Testis (tissue), 2 donors: ENCODE measurements at regions not wholly inside any gene's neighbourhood (a gene's known extent, or its start where the extent isn't known, plus 50 kb on each side); places are given as distances from the start of the nearest gene placed in this dataset.

ENCODE experiments used
- DNase-seq: peaks from one replicate; pipeline ENCODE4 v3.0.0-alpha.2; 2019
- H3K27ac ChIP-seq, 2 donors: fragments of 200-600 bp; sonication (generic); one replicate each; pipeline ENCODE4 v1.5.1; 2019
- H3K27me3 ChIP-seq: fragments of 200-600 bp; sonication (generic); one replicate; pipeline ENCODE4 v1.5.1; 2019
- H3K36me3 ChIP-seq: fragments of 200-600 bp; sonication (generic); one replicate; pipeline ENCODE4 v1.5.1; 2017; ENCODE audit warnings: low read depth; ENCODE audit errors: missing control alignments
- H3K4me1 ChIP-seq: fragments of 200-600 bp; sonication (generic); one replicate; pipeline ENCODE4 v1.5.1; 2019
- H3K4me3 ChIP-seq, 2 donors: fragments of 200-600 bp; sonication (generic); one replicate each; pipeline ENCODE4 v1.5.1; 2017 to 2019
- H3K9me3 ChIP-seq: fragments of 200-600 bp; sonication (generic); one replicate; pipeline ENCODE4 v1.5.1; 2017
- POLR2A ChIP-seq: fragments of 450-650 bp; IDR thresholded peaks from one replicate; pipeline ENCODE4 v1.6.1; 2017; ENCODE audit warnings: antibody characterized with exemption, mild to moderate bottlenecking, moderate library complexity
- WGBS, 2 donors: methylation state at CpG; one replicate each; pipeline ENCODE4 v1.1.5; 2018; 5-methylcytosine and 5-hydroxymethylcytosine counted together
- intact Hi-C: fragments of 100-400 bp; cut with DNase I; formaldehyde crosslinking; loops from one replicate; pipeline ENCODE4 v1.15.1; 2023; ENCODE audit warnings: low total_unique reads
- TF ChIP-seq, protein P1 (sequence below), 3 experiments: fragments of 450-650 bp in 2 of 3; fragments of 200-600 bp in 1 of 3; sonication (generic) in 1 of 3; IDR thresholded peaks; one replicate each; pipeline ENCODE4 v1.5.1; 2016 to 2019; ENCODE audit warnings: antibody characterized with exemption in 3 of 3, mild to moderate bottlenecking in 2 of 3, moderate library complexity in 1 of 3

DNA sequence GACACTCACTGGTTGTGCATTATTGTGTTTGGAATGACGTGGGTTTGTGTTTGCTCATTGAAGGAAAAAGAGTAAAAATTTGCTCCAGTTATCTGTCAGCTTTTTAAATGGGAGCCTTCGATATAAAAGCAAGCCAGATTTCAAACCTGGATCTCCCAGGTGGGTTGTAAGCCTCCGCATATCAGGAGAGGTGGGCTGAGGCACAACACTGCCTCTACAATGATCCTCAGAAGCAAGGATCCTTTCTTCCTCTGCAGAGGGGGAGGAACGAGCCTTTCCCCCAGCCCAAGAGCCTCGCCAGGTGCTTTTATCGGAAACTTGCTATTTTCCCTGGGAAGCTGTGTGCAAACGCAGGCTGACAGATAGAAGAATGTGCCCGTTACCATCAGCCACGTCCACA, 331.0 kb upstream of the MGMT start:
- 51 to 71% methylated on average over 9 of the region's 9 CpGs for WGBS, 2 donors
- intact Hi-C loops = no loop called here
- no peaks in the 10 kb centered on the region for H3K27me3 ChIP-seq
- no peaks in the 10 kb centered on the region for H3K9me3 ChIP-seq
- no peak overlapping the region for H3K4me3 ChIP-seq
- DNase-seq = no peak
- H3K27ac ChIP-seq = no peak overlapping the region
- H3K4me1 ChIP-seq = no peaks in the 10 kb centered on the region
- H3K36me3 ChIP-seq = no peaks in the 10 kb centered on the region
- TF ChIP-seq POLR2A = no peak
- TF ChIP-seq, protein P1, sequence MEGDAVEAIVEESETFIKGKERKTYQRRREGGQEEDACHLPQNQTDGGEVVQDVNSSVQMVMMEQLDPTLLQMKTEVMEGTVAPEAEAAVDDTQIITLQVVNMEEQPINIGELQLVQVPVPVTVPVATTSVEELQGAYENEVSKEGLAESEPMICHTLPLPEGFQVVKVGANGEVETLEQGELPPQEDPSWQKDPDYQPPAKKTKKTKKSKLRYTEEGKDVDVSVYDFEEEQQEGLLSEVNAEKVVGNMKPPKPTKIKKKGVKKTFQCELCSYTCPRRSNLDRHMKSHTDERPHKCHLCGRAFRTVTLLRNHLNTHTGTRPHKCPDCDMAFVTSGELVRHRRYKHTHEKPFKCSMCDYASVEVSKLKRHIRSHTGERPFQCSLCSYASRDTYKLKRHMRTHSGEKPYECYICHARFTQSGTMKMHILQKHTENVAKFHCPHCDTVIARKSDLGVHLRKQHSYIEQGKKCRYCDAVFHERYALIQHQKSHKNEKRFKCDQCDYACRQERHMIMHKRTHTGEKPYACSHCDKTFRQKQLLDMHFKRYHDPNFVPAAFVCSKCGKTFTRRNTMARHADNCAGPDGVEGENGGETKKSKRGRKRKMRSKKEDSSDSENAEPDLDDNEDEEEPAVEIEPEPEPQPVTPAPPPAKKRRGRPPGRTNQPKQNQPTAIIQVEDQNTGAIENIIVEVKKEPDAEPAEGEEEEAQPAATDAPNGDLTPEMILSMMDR (IDR thresholded peaks at IDR 0.05) = no peak

DNA sequence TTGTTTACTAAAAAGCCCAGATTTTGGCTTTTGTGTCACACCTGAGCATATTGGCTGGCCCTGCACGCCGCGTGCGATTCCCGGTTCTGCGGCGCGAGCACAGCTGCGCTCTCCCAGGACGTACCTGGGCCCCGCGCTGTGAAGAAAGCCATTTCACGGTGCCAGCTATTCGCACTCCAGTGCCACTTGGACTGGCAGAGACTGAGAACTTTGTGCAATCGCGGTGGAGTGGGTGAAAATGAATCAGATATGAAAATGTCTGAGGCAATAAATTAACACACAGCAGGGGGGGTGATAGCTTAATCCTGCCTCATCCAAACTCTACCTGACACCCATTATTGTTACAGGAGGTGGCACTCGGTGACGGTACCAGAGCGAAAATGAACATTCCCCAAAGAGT, 330.1 kb upstream of the MGMT start:
- 68 to 70% methylated on average over 19 of the region's 19 CpGs for WGBS, 2 donors
- Histone ChIP-seq H3K36me3 (no peaks in the 10 kb centered on the region), H3K27me3 (no peaks in the 10 kb centered on the region), H3K4me1 (no peaks in the 10 kb centered on the region), H3K4me3 (no peak overlapping the region), H3K27ac (no peak overlapping the region), H3K9me3 (no peaks in the 10 kb centered on the region)
- intact Hi-C loops = no loop called here
- no peak for DNase-seq
- TF ChIP-seq, protein P1 (IDR thresholded peaks at IDR 0.05) = no peak
- TF ChIP-seq POLR2A = no peak

DNA sequence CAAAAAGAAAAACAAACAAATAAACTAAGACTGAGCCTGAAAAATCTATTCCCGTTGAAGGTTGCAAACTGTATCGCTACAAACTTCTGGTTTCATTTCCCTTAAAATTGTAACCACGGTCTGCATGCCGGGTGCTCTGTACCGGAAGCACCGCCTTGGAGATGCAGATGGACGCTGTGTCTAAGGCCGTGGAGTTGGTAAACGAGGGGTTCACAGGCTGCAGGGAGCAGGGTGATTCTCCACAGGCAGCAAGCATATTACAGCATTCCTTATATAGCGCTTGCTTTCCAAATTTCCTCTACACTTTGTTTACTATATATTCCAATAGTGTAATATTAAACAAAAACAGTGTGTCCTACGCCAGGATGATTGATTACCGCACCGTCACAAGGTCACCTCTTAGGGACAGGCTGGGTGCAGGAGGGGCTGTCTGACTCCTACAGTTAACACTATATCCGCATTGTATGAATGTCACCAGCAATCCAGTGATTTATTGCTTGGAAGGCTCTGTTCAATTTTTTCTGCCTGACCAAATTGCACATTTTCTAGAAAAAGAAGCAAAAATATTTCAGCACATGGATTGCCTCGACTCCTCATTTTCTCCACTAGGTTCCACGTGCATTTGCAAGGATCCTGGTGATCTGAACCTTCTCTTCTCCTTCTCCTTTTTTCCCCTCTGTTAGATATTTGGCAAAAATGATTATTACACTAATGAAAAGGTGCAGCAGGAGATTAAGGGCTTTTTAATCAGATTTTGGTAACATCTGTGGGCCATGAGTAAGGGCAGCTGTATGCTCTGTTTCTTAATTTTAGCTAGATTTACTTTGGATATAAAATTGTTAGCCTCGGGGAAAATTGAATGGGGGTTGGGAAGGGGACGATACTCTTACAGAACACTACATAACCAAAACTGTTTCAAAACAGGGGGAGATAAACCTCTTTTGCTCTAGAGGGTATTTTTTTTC, 325.8 kb upstream of the MGMT start:
- H3K27me3 ChIP-seq = no peaks in the 10 kb centered on the region
- intact Hi-C loops = no loop called here
- H3K4me3 ChIP-seq = no peak overlapping the region
- WGBS, 2 donors = 44 to 48% methylated on average over 18 of the region's 18 CpGs
- no peaks in the 10 kb centered on the region for H3K9me3 ChIP-seq
- DNase-seq = peak; percentile 31
- H3K27ac ChIP-seq = no peak overlapping the region
- no peaks in the 10 kb centered on the region for H3K36me3 ChIP-seq
- H3K4me1 ChIP-seq = no peaks in the 10 kb centered on the region
- no peak for TF ChIP-seq POLR2A
- TF ChIP-seq, protein P1 (IDR thresholded peaks at IDR 0.05) = no peak

- intact Hi-C loops = no loop called here
- WGBS, 2 donors = 80 to 82% methylated on average over 1 of the region's 1 CpG
- no peak for TF ChIP-seq POLR2A
- TF ChIP-seq, protein P1 (IDR thresholded peaks at IDR 0.05) = no peak
- H3K36me3 ChIP-seq = no peaks in the 10 kb centered on the region
- H3K27me3 ChIP-seq = no peaks in the 10 kb centered on the region
- H3K4me3 ChIP-seq = no peak overlapping the region
- no peak overlapping the region for H3K27ac ChIP-seq
- no peaks in the 10 kb centered on the region for H3K4me1 ChIP-seq
- H3K9me3 ChIP-seq = no peaks in the 10 kb centered on the region
- no peak for DNase-seq
Measured at GRCh38 chr10:129151281-129151680, 315.8 kb upstream of the MGMT start.

GRCh38 chr10:129156406-129156805, 310.6 kb upstream of the MGMT start:
- no peak for DNase-seq
- Histone ChIP-seq H3K27me3 (no peaks in the 10 kb centered on the region), H3K27ac (no peak overlapping the region), H3K9me3 (no peaks in the 10 kb centered on the region), H3K4me1 (no peaks in the 10 kb centered on the region), H3K4me3 (no peak overlapping the region), H3K36me3 (no peaks in the 10 kb centered on the region)
- 50 to 56% methylated on average over 2 of the region's 2 CpGs for WGBS, 2 donors
- intact Hi-C loops = no loop called here
- TF ChIP-seq, protein P1 (IDR thresholded peaks at IDR 0.05) = no peak
- TF ChIP-seq POLR2A = no peak
